ENCODE measurements at regions not wholly inside any gene's neighbourhood (a gene's known extent, or its start where the extent isn't known, plus 50 kb on each side); places are given as distances from the start of the nearest gene placed in this dataset.

DNA sequence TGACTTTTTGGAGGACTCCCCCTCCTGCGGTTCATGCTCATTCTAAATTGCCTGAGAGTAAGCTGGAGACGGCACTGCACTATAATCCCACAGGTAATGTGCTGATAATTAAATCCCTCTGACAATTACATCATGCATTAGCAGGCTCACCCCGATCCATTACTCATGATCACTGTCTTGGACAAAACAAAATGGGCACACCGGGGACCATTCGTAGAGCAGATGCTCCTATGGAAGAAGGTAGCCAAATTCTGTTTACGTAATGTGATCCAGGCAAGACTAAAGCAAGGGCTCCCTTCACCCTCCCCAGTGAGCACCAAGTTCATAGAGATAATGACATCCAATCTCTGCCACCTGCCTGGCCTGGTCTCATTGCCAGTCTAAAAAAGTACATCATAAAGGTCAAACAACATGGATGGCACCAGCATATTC is 657.1 kb upstream of the SOX11 start:
- peaks cover 14% of the 10 kb centered on the region for H3K9me3 Mint-ChIP-seq (ENCODE audit: unreplicated experiment)
- peak; percentile 57 for DNase-seq
- peak overlapping the region; percentile 89 for H3K27ac Mint-ChIP-seq (ENCODE audit: unreplicated experiment)
- H3K4me1 Mint-ChIP-seq (ENCODE audit: low read depth, unreplicated experiment): peaks cover 32% of the 10 kb centered on the region
- peaks cover 7% of the 10 kb centered on the region for H3K27me3 Mint-ChIP-seq (ENCODE audit: unreplicated experiment)
- H3K4me3 Mint-ChIP-seq (ENCODE audit: unreplicated experiment): peak overlapping the region; percentile 36
- TF ChIP-seq, protein P1, sequence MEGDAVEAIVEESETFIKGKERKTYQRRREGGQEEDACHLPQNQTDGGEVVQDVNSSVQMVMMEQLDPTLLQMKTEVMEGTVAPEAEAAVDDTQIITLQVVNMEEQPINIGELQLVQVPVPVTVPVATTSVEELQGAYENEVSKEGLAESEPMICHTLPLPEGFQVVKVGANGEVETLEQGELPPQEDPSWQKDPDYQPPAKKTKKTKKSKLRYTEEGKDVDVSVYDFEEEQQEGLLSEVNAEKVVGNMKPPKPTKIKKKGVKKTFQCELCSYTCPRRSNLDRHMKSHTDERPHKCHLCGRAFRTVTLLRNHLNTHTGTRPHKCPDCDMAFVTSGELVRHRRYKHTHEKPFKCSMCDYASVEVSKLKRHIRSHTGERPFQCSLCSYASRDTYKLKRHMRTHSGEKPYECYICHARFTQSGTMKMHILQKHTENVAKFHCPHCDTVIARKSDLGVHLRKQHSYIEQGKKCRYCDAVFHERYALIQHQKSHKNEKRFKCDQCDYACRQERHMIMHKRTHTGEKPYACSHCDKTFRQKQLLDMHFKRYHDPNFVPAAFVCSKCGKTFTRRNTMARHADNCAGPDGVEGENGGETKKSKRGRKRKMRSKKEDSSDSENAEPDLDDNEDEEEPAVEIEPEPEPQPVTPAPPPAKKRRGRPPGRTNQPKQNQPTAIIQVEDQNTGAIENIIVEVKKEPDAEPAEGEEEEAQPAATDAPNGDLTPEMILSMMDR (IDR thresholded peaks at IDR 0.05; ENCODE audit: partially characterized antibody, unreplicated experiment): no peak
- no peaks in the 10 kb centered on the region for H3K36me3 Mint-ChIP-seq (ENCODE audit: unreplicated experiment)

DNA sequence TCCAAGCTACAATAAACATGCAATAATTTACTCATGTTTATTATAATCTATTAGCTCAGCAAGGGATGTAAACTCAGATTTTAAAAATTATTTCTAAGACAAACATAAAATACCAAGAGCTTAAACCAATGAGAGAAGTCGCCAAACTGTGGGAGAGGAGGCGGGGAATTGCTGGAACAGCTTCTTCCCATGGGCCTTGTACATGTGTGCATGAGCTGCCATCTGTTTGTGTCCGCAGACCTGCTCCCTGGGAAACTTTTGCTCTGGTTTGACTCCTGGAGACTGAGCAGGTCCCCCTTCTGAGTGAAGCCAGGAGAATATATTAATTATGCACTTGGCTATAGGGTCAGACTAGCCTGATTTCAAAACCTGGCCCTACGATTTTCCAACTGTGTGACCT is 655.9 kb upstream of the SOX11 start:
- TF ChIP-seq, protein P1 (IDR thresholded peaks at IDR 0.05; ENCODE audit: partially characterized antibody, unreplicated experiment): no peak
- peaks cover 32% of the 10 kb centered on the region for H3K4me1 Mint-ChIP-seq (ENCODE audit: low read depth, unreplicated experiment)
- peaks cover 14% of the 10 kb centered on the region for H3K9me3 Mint-ChIP-seq (ENCODE audit: unreplicated experiment)

DNA sequence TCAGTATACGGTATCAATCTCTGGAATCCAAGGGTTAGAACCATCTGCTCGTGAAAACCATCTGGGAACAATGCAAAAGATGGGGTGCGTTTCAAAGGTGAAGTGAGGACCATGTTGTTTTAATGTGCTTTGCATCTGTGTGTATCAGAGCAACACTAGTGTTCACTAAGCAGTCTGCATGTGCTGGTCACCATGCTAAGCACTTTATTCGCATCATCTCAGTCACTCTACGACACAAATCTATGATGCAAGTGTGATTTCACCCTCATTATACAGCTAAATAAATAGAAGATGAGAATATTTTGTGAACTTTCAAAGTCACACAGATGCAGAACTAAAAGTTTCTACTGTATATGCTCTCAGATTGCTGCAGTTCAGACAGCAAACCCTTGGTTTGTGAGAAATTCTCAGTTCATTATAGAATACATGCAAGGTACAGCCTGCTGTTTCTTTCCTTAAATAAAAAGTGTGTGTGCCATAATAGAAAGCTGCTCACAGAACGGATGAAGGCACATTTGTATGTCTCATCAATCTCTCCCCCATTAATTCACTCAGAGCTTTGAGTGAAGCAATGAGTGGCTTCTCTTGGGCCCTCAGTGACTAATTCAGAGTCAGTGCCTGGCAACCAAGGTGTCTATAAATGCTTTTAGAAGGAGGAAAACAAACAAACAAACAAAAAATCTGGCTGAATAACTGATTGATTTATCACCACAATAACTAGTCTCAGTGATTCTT is 652.8 kb upstream of the SOX11 start:
- Mint-ChIP-seq H3K4me3 (ENCODE audit: unreplicated experiment) (no peak overlapping the region), H3K27me3 (ENCODE audit: unreplicated experiment) (peaks cover 7% of the 10 kb centered on the region), H3K27ac (ENCODE audit: unreplicated experiment) (peak overlapping the region; percentile 29), H3K36me3 (ENCODE audit: unreplicated experiment) (no peaks in the 10 kb centered on the region), H3K9me3 (ENCODE audit: unreplicated experiment) (peaks cover 15% of the 10 kb centered on the region), H3K4me1 (ENCODE audit: low read depth, unreplicated experiment) (peaks cover 26% of the 10 kb centered on the region)
- TF ChIP-seq, protein P1 (IDR thresholded peaks at IDR 0.05; ENCODE audit: partially characterized antibody, unreplicated experiment): no peak
- DNase-seq: no peak

More for the DNA sequence above, 655.9 kb upstream of the SOX11 start:
- Mint-ChIP-seq H3K4me3 (ENCODE audit: unreplicated experiment) (peak overlapping the region; percentile 36), H3K27ac (ENCODE audit: unreplicated experiment) (peak overlapping the region; percentile 96), H3K36me3 (ENCODE audit: unreplicated experiment) (no peaks in the 10 kb centered on the region), H3K27me3 (ENCODE audit: unreplicated experiment) (peaks cover 7% of the 10 kb centered on the region)
- DNase-seq: peak; percentile 44

DNA sequence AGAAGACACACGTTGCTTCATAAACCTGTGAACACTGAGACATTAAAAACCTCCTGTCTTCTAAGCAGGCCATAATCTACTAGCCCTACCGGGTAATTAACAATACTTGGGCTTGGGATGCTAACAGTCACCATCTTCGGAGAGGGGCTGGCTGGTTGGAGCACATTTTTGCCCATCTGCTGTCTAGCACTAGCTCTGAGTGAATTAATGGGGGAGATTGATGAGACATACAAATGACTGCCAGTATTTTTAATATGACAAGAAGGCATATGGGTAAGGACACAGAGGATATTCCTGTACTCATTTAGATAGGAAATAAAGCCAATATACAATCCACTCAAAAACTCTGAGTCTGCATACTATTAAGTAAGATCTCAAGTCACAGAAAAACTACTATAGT is 651.6 kb upstream of the SOX11 start:
- Mint-ChIP-seq H3K9me3 (ENCODE audit: unreplicated experiment) (peaks cover 10% of the 10 kb centered on the region), H3K27ac (ENCODE audit: unreplicated experiment) (no peak overlapping the region), H3K27me3 (ENCODE audit: unreplicated experiment) (peaks cover 3% of the 10 kb centered on the region), H3K4me3 (ENCODE audit: unreplicated experiment) (no peak overlapping the region), H3K4me1 (ENCODE audit: low read depth, unreplicated experiment) (peaks cover 18% of the 10 kb centered on the region), H3K36me3 (ENCODE audit: unreplicated experiment) (no peaks in the 10 kb centered on the region)
- no peak for DNase-seq
- TF ChIP-seq, protein P1 (IDR thresholded peaks at IDR 0.05; ENCODE audit: partially characterized antibody, unreplicated experiment): no peak

DNA sequence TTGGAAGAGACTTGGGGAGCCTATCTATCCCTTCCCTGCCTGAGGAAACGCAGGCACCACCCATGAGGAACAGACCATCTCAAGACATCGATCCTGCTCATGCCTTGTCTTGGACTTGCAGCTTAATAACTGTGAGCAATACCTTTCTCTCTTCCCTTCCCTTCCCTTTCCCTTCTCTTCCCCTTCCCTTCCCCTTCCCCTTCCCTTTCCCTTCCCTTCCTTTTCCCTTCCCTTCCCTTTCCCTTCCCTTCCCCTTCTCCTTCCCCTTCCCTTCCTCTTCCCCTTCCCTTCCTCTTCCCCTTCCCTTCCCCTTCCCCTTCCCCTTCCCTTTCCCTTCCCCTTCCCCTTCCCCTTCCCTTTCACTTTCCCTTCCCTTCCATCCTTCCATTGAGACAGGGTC is 650.7 kb upstream of the SOX11 start:
- H3K36me3 Mint-ChIP-seq (ENCODE audit: unreplicated experiment): no peaks in the 10 kb centered on the region
- no peak for DNase-seq
- peaks cover 3% of the 10 kb centered on the region for H3K27me3 Mint-ChIP-seq (ENCODE audit: unreplicated experiment)
- H3K9me3 Mint-ChIP-seq (ENCODE audit: unreplicated experiment): peaks cover 6% of the 10 kb centered on the region
- H3K4me3 Mint-ChIP-seq (ENCODE audit: unreplicated experiment): no peak overlapping the region
- H3K4me1 Mint-ChIP-seq (ENCODE audit: low read depth, unreplicated experiment): peaks cover 12% of the 10 kb centered on the region
- TF ChIP-seq, protein P1 (IDR thresholded peaks at IDR 0.05; ENCODE audit: partially characterized antibody, unreplicated experiment): no peak
- H3K27ac Mint-ChIP-seq (ENCODE audit: unreplicated experiment): no peak overlapping the region
